ENCODE measurements at regions not wholly inside any gene's neighbourhood (a gene's known extent, or its start where the extent isn't known, plus 50 kb on each side); places are given as distances from the start of the nearest gene placed in this dataset.
"Not testable (repeated sequence)": the region's sequence is repeated elsewhere in the genome, so short reads cannot be mapped to it uniquely, and the experiment has no call there.

- not testable (repeated sequence) for TF ChIP-seq CTCF (IDR thresholded peaks at IDR 0.05 in 8 of 11, conservative IDR thresholded peaks at IDR 0.05 in 3 of 11); POLR2A (IDR thresholded peaks at IDR 0.05)
These were observed 126.2 kb upstream of the KLF12 start for GRCh38 chr13:74260420-74260819.

Data from spleen (tissue), 7 donors.